ENCODE measurements at regions not wholly inside any gene's neighbourhood (a gene's known extent, or its start where the extent isn't known, plus 50 kb on each side); places are given as distances from the start of the nearest gene placed in this dataset.
"Not testable (repeated sequence)": the region's sequence is repeated elsewhere in the genome, so short reads cannot be mapped to it uniquely, and the experiment has no call there.

- Mint-ChIP-seq H3K4me1 (no peaks in the 10 kb centered on the region), H3K27me3 (no peaks in the 10 kb centered on the region), H3K36me3 (no peaks in the 10 kb centered on the region), H3K27ac (no peak overlapping the region), H3K4me3 (no peak overlapping the region), H3K9me3 (no peaks in the 10 kb centered on the region)
These were observed 215.0 kb upstream of the MYL2 start for GRCh38 chr12:111135293-111135832.

GRCh38 chr12:111130336-111130735, 210.0 kb upstream of the MYL2 start:
- H3K27me3 Mint-ChIP-seq = no peaks in the 10 kb centered on the region
- no peak overlapping the region for H3K27ac Mint-ChIP-seq

GRCh38 chr12:111129149-111129767, 208.9 kb upstream of the MYL2 start:
- Mint-ChIP-seq H3K27me3 (no peaks in the 10 kb centered on the region), H3K4me3 (no peak overlapping the region), H3K36me3 (no peaks in the 10 kb centered on the region), H3K4me1 (no peaks in the 10 kb centered on the region), H3K27ac (no peak overlapping the region), H3K9me3 (no peaks in the 10 kb centered on the region)

More at GRCh38 chr12:111130336-111130735, 210.0 kb upstream of the MYL2 start:
- Mint-ChIP-seq H3K36me3 (no peaks in the 10 kb centered on the region), H3K4me1 (no peaks in the 10 kb centered on the region), H3K4me3 (no peak overlapping the region), H3K9me3 (no peaks in the 10 kb centered on the region)

DNA sequence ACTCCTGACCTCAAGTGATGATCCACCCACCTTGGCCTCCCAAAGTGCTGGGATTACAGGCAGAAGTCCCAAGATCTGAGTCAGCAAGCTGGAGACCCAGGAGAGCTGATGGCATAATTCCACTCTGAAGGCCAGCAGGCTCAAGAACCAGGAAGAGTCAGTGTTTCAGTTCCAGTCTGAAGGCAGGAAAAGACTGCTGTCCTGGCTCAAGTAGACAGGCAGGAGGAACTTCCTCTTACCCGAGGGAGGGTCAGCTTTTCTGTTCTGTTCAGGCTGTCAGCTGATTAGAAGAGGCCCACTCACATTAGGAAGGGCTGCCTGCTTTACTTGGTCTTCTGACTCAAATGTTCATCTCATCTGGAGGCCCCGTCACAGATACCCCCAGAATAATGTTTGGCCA, 206.0 kb upstream of the MYL2 start:
- no peaks in the 10 kb centered on the region for H3K9me3 Mint-ChIP-seq
- peaks cover 2% of the 10 kb centered on the region for H3K27me3 Mint-ChIP-seq
- no peak overlapping the region for H3K27ac Mint-ChIP-seq
- H3K36me3 Mint-ChIP-seq = no peaks in the 10 kb centered on the region
- no peak overlapping the region for H3K4me3 Mint-ChIP-seq
- H3K4me1 Mint-ChIP-seq = no peaks in the 10 kb centered on the region

GRCh38 chr12:111124183-111124582, 203.8 kb upstream of the MYL2 start:
- Mint-ChIP-seq H3K27ac (no peak overlapping the region), H3K36me3 (no peaks in the 10 kb centered on the region), H3K4me3 (no peak overlapping the region), H3K9me3 (no peaks in the 10 kb centered on the region), H3K4me1 (no peaks in the 10 kb centered on the region), H3K27me3 (peaks cover 2% of the 10 kb centered on the region)

DNA sequence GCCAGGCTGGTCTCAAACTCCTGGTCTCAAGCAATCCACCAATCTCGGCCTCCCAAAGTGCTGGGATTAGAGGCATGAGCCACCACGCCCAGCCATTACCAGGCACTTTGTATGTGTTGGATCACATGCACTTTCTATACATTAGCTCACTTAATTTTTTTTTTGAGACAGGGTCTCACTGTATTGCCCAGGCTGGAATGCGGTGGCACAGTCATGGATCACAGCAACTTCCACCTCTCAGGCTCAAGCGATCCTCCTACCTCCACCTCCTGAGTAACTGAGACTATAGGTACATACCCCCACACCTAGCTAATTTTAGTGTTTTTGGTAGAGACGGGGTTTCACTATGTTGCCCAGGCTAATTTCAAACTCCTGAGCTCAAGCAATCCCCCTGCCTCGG, 203.0 kb upstream of the MYL2 start:
- H3K27ac Mint-ChIP-seq = no peak overlapping the region
- no peaks in the 10 kb centered on the region for H3K36me3 Mint-ChIP-seq
- H3K27me3 Mint-ChIP-seq = peaks cover 2% of the 10 kb centered on the region
- H3K4me1 Mint-ChIP-seq = no peaks in the 10 kb centered on the region
- H3K9me3 Mint-ChIP-seq = no peaks in the 10 kb centered on the region
- no peak overlapping the region for H3K4me3 Mint-ChIP-seq

- H3K36me3 Mint-ChIP-seq = no peaks in the 10 kb centered on the region
- H3K4me3 Mint-ChIP-seq = no peak overlapping the region
- H3K4me1 Mint-ChIP-seq = no peaks in the 10 kb centered on the region
- no peak overlapping the region for H3K27ac Mint-ChIP-seq
- H3K27me3 Mint-ChIP-seq = peaks cover 2% of the 10 kb centered on the region
- H3K9me3 Mint-ChIP-seq = no peaks in the 10 kb centered on the region
These were observed 202.1 kb upstream of the MYL2 start for GRCh38 chr12:111122458-111122878.

DNA sequence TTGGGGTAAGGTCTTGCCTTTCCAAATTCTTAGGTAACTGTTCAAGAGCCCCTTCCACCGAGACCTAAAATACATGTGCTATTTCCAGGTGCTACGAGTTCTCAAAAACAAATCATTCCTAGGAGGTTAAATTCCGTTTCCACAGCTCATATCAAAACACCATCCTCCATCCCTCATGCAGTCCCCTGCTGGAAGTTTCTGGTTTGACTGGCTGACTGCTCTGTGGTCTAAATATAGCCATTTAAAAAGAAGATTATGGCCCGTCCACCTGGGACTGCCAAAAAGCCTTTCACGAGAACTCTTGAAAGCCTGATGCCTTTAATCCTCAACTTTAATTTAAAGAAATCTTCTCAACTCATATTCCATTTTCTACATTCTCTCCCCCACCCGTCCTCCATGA, 201.5 kb upstream of the MYL2 start:
- Mint-ChIP-seq H3K4me3 (no peak overlapping the region), H3K36me3 (no peaks in the 10 kb centered on the region)

DNA sequence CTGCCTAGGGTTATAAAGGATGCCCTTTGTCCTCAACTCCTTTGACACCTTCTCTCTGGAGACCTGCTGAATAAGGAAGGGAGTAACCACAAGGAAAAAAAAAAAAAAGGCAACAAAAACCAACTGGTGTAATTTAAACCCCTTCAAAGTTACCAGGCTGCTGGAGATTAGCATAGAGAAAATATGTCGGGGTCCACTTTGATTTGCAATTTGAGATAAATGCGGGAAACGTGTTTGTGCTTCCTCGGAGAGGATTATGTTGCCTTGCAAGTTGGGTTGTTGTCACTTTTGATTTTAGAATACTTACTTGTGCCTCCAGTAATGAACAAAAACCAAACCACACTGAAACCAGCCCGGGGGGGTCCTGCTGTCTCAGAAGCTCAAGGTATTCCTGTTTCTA, 200.2 kb upstream of the MYL2 start:
- Mint-ChIP-seq H3K27ac (no peak overlapping the region), H3K4me3 (no peak overlapping the region), H3K4me1 (no peaks in the 10 kb centered on the region), H3K9me3 (no peaks in the 10 kb centered on the region), H3K27me3 (peaks cover 2% of the 10 kb centered on the region), H3K36me3 (no peaks in the 10 kb centered on the region)

More for the DNA sequence above, 201.5 kb upstream of the MYL2 start:
- Mint-ChIP-seq H3K27me3 (peaks cover 2% of the 10 kb centered on the region), H3K4me1 (no peaks in the 10 kb centered on the region), H3K27ac (no peak overlapping the region), H3K9me3 (no peaks in the 10 kb centered on the region)

DNA sequence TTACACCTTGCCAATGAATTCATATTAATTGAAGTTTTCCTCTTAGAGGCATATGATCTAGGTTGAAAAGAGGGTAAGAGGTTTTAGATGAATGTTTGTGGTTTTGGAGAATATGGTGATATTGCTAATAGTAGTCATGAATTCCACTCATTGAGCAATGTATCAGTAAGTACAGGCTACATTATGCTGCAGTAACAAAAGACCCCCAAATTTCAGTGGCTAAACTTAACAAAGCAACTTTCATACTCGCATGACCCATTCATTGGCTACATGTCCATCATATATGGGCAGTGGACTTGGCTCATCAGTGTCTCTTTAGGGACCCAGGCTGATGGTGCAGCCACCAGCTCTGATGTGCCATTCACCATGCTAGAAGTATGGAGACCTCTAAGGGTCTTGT, 196.6 kb upstream of the MYL2 start:
- no peak overlapping the region for H3K4me3 Mint-ChIP-seq
- no peaks in the 10 kb centered on the region for H3K36me3 Mint-ChIP-seq
- peaks cover 2% of the 10 kb centered on the region for H3K4me1 Mint-ChIP-seq
- H3K27me3 Mint-ChIP-seq = peaks cover under 1% of the 10 kb centered on the region
- no peak overlapping the region for H3K27ac Mint-ChIP-seq
- no peaks in the 10 kb centered on the region for H3K9me3 Mint-ChIP-seq

DNA sequence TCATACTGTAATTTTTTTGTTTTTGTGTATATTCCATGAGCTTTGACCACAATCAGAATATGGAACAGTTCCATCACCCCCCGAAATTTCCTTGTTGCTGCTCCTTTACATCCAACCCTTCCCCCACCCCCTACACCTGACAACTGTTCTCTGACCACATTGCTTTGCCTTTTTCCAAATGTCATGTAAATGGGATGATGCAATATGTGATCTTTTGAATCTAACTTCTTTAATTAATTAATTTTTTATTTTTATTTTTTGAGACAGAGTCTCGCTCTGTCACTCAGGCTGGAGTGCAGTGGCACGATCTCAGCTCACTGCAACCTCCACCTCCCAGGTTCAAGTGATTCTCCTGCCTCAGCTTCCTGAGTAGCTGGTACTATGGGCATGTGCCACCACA, 192.9 kb upstream of the MYL2 start:
- H3K27me3 Mint-ChIP-seq, H3K4me3 Mint-ChIP-seq, H3K4me1 Mint-ChIP-seq, H3K27ac Mint-ChIP-seq, H3K9me3 Mint-ChIP-seq, H3K36me3 Mint-ChIP-seq: not testable (repeated sequence)

- Mint-ChIP-seq H3K9me3 (no peaks in the 10 kb centered on the region), H3K36me3 (peaks cover 2% of the 10 kb centered on the region), H3K27ac (no peak overlapping the region), H3K4me3 (no peak overlapping the region), H3K4me1 (peaks cover 4% of the 10 kb centered on the region), H3K27me3 (no peaks in the 10 kb centered on the region)
These were observed 192.1 kb upstream of the MYL2 start for GRCh38 chr12:111112311-111113098.

DNA sequence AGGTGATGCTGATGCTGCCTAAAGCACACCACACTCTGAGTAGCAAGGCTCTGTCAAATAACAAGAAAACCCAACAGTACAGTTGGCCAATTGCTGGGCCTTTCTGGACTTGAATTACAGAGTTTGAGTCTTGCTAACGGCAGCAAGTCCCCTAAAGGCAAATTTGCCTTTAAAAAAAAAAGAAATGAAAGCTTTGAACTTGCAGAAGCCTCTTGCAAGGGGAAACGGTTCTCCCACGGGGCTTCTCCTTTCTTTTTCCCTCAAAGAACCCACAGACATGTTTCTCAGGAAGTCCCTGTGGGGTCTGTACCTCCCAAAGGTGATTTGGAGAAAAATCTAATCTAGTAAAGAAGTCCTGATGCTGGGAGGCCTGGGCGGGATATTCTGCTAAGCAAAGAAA, 191.3 kb upstream of the MYL2 start:
- Mint-ChIP-seq H3K27me3 (no peaks in the 10 kb centered on the region), H3K4me1 (peaks cover 4% of the 10 kb centered on the region), H3K4me3 (no peak overlapping the region), H3K9me3 (no peaks in the 10 kb centered on the region), H3K27ac (no peak overlapping the region), H3K36me3 (peaks cover 2% of the 10 kb centered on the region)

GRCh38 chr12:111110556-111110955, 190.2 kb upstream of the MYL2 start:
- H3K9me3 Mint-ChIP-seq = no peaks in the 10 kb centered on the region
- H3K27ac Mint-ChIP-seq = no peak overlapping the region
- H3K4me1 Mint-ChIP-seq = peaks cover 4% of the 10 kb centered on the region
- peaks cover 2% of the 10 kb centered on the region for H3K36me3 Mint-ChIP-seq
- H3K27me3 Mint-ChIP-seq = no peaks in the 10 kb centered on the region
- no peak overlapping the region for H3K4me3 Mint-ChIP-seq

- H3K4me3 Mint-ChIP-seq = no peak overlapping the region
- H3K27me3 Mint-ChIP-seq = no peaks in the 10 kb centered on the region
- H3K27ac Mint-ChIP-seq = no peak overlapping the region
- H3K9me3 Mint-ChIP-seq = no peaks in the 10 kb centered on the region
- peaks cover 4% of the 10 kb centered on the region for H3K4me1 Mint-ChIP-seq
- peaks cover 2% of the 10 kb centered on the region for H3K36me3 Mint-ChIP-seq
These were observed 188.3 kb upstream of the MYL2 start for GRCh38 chr12:111108726-111109125.

DNA sequence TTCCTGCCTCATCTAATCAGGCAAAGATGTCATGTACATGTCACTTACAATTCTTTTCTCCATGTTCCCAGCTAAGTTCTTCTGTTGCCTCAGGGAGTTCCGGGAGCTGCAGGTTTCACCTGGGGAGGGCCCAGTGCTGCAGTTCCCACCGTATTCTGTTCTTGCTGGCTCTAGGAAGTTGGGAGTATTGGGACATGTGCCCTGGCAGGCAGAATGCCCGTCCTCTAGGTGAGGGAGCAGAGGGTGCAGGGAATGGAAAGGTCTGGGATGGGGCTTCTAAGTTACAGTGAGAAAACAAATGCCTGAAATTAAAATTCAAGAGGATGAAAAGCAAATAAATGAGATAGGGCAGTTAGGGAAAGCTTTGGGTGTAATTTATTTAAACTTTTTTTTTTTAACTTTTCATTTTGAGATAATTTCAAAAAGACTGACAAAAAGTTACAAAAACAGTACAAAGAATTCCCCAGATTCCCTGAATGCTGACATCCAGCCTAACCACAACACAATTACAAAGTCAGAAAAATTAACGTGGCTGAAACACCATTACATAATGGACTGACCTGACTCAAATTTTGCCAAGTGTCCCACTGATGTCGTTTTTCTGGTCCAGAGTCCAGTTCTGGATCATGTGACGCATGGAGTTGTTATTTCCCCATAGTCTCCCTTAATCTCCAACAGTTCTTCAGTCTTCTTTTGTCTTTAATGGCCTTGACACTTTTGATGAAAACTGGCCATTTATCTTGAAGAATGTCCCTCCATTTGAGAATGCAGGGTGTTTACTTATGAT, 187.2 kb upstream of the MYL2 start:
- H3K9me3 Mint-ChIP-seq = no peaks in the 10 kb centered on the region
- no peak overlapping the region for H3K4me3 Mint-ChIP-seq
- peaks cover 4% of the 10 kb centered on the region for H3K4me1 Mint-ChIP-seq
- H3K27ac Mint-ChIP-seq = no peak overlapping the region
- H3K27me3 Mint-ChIP-seq = no peaks in the 10 kb centered on the region
- H3K36me3 Mint-ChIP-seq = peaks cover 2% of the 10 kb centered on the region

Measured in activated naive CD4-positive, alpha-beta T cell treated with anti-CD3 and anti-CD28 coated beads, Interleukin-2, amount 50 U/mL, for 24 hours (primary cell).